H1 (cell line): ENCODE measurements at regions not wholly inside any gene's neighbourhood (a gene's known extent, or its start where the extent isn't known, plus 50 kb on each side); places are given as distances from the start of the nearest gene placed in this dataset.

ENCODE experiments used
- ATF2 ChIP-seq: IDR thresholded peaks from 2 replicates; pipeline ENCODE4 v1.6.1; 2012; ENCODE audit warnings: low read length, inconsistent platforms
- BRCA1 ChIP-seq: IDR thresholded peaks from 2 replicates; pipeline ENCODE4 v1.6.1; 2012; ENCODE audit warnings: low read depth, low read length, improper control_type of control experiment
- CTCF ChIP-seq, 3 experiments: IDR thresholded peaks; 1 replicate in 2 of 3; 2 replicates in 1 of 3; pipeline versions ENCODE4 v1.5.1 to v1.6.1; 2011; ENCODE audit warnings: low read length in 3 of 3, mild to moderate bottlenecking in 3 of 3, inconsistent platforms in 2 of 3, low read depth in 1 of 3, moderate library complexity in 1 of 3; ENCODE audit not compliant: insufficient read depth in 1 of 3; ENCODE audit errors: control extremely low read depth in 1 of 3
- MAFK ChIP-seq: IDR thresholded peaks from 2 replicates; pipeline ENCODE4 v1.6.1; 2012; ENCODE audit warnings: low read depth, mild to moderate bottlenecking, improper control_type of control experiment, low read length
- POU5F1 ChIP-seq: IDR thresholded peaks from 2 replicates; pipeline ENCODE4 v1.6.1; 2011; ENCODE audit warnings: low read depth, mild to moderate bottlenecking, low read length, moderate library complexity
- SIX5 ChIP-seq: IDR thresholded peaks from 2 replicates; pipeline ENCODE4 v1.6.1; 2011; ENCODE audit warnings: mild to moderate bottlenecking, low read depth, low read length

DNA sequence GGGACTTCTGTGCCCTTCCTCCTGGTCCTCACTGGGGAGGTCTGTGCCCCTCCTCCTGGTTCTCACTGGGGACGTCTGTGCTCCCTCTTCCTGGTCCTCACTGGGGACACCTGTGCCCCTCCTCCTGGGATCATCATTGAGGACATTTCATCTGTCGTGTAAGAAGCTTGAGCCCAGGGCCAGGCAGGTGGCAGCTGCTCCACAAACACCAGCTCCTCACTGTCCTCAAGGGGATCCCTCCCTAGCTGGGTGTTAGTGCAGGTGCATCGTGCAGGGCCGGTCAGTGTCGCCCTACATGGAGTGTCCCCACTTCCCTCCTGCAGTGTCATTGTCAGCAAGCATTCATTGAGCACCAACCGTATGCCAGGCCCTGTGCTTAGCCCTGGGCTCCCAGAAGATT, 312.7 kb downstream of the PTPRU start (continued):
- TF ChIP-seq CTCF (IDR thresholded peaks at IDR 0.05; ENCODE audit: control extremely low read depth in 1 of 3, insufficient read depth in 1 of 3, low read depth in 1 of 3, low read length in 3 of 3) (no peak), ATF2 (no peak), POU5F1 (no peak), BRCA1 (no peak), MAFK (no peak), SIX5 (no peak)
